Brain pericyte (primary cell): ENCODE measurements at regions not wholly inside any gene's neighbourhood (a gene's known extent, or its start where the extent isn't known, plus 50 kb on each side); places are given as distances from the start of the nearest gene placed in this dataset.
"Not testable (repeated sequence)": the region's sequence is repeated elsewhere in the genome, so short reads cannot be mapped to it uniquely, and the experiment has no call there.

Source experiments
- DNase-seq: peaks from one replicate; pipeline ENCODE4 v3.0.0-alpha.2; 2012; ENCODE audit warnings: low read depth, low spot score

DNA sequence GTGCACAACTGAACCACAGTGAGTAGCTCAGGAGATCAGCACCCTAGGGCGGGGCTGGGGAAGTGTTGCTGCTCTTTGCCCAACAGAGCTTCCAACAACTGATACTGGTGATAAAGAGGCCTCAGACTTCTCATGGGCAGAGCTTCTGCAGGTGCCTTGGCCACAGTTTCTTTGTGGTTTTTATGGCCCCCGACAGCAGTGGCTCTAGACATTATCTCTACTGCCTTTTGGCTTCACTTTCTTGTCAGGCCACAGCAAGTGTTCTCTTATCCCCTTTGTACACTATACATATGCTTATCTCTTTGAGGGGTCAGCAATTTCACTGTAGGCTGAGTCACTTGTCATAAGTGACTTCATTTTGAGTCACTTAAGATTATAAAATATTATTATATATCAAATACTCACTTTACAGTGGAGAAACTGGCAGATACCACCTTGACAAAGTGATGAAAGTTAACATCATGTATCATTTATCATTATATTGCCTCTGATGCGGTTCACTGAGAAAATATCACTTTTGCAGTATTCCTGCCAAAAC, 90.9 kb upstream of the COX7C start:
- no peak for DNase-seq

DNA sequence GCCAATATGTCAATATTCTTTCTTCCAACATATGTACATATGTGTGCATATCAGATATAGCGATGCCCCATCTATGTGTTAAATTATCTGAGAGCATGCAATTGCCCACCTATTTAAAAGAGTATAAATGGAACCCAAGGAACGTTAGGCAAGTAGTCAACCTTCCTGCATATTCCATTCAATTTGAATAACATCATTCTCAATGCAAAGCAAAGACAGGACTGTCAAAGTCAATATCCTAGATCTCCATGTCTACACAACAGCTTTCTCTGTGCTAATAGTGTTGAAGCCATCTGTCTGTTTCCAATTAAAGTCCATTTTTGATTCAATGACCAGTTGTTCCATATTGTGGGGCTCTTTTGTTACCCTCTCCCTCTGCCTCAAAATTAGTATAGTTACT, 85.3 kb upstream of the COX7C start:
- DNase-seq, result no peak

DNA sequence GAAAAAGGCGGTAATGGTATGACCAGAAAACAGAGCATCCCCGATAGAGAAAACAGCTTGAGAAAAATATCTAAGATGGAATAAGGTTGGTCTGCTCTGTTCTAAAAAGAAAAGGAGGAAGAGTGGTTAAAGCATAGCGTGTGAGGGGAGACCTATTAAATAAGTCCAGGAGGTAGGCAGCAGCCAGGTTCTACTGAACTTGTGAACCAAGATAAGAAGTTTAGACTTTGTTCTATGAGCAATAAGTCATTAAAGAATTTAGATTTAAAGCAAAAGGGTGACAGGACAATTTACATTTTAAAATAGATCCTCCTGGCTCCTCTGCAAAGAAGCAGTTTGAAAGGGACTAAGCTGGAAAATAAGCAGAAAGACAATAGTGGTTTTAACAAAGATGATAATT, 81.3 kb upstream of the COX7C start:
- DNase-seq, result no peak

DNA sequence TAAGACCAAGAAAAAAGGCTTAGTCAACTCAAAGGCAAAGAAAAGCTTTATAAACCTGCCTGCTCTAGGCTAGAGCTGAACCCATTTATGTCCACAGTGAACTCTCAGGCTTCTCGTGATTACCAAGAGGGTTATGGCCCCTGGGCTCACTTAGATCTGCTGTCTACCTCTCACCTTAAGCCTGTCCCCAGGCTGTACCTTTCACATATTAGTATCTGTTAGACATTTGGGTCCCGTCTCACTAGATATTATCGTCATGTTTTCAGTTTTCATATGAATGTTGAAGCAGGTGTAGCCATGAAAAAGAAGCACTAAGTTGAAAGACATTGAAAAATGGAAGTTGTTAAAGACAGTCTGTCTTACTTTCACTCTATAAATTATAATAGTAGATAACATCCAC, 75.2 kb upstream of the COX7C start:
- no peak for DNase-seq

DNA sequence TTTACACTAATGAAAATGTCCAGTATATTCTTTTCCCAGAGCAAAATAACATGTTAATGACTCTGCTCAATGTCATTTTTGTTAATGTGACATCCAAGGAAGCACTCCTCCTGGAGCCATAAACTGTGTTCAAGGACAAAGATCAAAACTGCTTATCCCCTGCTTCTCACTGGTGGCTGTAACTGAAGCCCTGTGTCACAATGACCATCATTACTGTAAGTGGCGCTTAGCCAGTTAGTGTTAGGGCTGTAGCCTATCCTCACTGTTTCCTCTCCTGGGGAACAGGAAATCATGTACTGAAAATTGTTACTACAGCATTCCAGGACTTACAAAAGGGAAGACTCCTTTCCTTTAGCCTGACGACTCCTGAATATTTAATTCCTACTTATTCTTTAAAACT, 71.7 kb upstream of the COX7C start:
- no peak for DNase-seq

DNA sequence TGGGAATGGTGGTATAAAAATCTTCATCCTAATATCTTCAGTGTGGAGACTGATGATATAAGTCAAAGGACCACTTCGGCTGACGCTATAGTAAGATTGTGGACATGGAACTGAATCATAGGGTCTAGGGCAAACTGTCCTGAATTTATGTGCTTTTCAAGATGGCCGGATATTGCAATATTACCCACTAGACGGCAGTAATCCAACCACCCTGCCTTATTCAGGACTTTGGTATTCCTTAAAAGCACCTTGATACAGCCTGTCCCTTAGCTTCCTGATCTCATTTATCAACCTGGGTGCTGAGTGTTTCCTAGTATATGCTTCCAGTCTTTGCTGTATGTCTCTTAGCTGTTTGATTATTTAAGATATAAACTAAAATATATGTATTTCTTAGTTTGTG, 71.2 kb upstream of the COX7C start:
- DNase-seq, result no peak

DNA sequence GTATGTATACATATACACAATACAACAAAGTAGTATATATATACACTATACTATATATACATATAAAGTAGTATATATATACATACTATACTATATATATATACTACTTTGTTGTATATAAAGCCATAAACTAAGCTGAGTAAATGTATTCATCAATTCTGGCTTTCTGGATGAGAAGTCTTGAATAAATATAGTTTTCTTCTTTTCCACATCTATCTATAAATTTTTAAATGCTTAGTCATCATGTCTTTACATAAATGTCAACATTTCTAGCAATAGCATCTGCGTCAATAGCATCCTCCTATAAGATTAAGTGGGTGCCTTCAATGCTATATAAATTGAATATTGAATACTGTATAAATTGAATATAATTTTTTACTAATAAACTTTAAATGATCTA, 63.1 kb upstream of the COX7C start:
- no peak for DNase-seq

DNA sequence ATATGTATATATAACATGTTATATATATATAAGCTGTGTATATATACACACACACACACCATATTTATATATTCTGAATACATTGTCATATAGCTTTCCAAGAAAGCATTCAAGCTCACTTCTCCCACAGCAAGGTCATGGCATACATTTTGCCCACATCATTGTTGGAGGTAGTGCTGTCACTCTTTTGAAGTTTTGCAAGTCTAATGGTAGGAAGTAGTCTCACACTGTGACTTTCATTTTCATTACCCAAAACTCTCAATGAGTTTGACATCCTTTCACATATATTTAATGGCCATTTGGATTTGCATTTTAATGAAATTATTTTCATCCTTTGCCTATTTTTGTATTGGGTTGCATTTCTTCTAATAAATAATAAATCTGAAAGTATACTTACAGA, 59.8 kb upstream of the COX7C start:
- no peak for DNase-seq

DNA sequence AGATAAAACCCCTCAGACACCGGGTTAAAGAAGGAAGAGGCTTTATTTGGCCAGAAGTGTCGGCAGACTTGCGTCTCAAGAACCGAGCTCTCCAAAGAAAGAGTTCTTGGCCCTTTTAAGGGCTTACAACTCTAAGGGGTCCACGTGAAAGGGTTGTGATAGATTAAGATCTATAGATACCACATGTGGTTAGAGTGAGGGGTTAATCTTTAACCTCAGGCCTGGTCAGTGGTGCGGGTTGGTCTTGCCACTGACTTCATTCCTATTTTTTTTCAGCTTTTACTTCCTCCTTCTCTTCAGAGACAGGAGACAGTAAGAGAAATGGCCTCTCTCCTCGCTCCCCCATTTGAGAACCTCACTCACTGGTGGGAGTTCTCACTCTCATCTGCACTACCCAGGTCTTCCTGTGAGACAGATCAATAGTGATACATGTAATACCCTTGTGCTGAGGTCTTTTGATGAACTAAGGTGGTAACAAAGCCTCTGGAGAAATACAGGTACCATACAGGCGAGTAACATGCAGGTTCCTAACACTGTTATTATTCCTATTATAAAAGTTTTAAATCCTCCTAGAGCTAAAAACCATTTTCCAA, 52.4 kb upstream of the COX7C start:
- DNase-seq, result no peak

DNA sequence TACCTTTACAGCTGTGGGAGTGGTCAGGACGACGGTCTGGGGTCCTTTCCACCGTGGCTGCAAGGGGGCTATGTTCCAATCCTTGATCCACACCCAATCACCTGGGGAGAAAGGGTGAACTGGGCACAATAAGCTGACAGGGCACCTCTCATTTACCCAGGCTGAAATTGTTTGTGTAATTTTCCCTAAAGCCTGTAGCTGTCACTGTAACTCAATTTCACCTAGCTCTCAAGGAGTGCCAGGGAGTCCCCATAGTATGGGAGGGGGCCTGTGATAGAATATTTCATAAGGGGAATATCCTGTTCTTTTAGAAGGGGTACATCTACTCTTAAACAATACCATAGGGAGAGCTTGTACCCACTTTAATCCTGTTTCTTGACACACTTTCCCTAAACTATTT, 51.7 kb upstream of the COX7C start:
- not testable (repeated sequence) for DNase-seq
